Smooth muscle cell (in vitro differentiated cells): ENCODE measurements at regions not wholly inside any gene's neighbourhood (a gene's known extent, or its start where the extent isn't known, plus 50 kb on each side); places are given as distances from the start of the nearest gene placed in this dataset.
A peak's percentile ranks its signal among the peaks of the same experiment; 100 is the strongest.

ENCODE experiments used
- DNase-seq: peaks from one replicate; lab custom pipeline; 2025; ENCODE audit not compliant: unreplicated experiment; lab: John Stamatoyannopoulos, UW
- H2AFZ ChIP-seq: fragments of 200-600 bp; sonication (generic); 2 replicates; pipeline ENCODE4 v1.6.0; 2016; ENCODE audit warnings: antibody characterized with exemption, low read depth, mild to moderate bottlenecking
- H3F3A ChIP-seq: fragments of 200-600 bp; sonication (generic); 2 replicates; pipeline ENCODE4 v1.6.0; 2017; ENCODE audit warnings: antibody characterized with exemption, low read depth
- H3K27ac ChIP-seq: fragments of 200-600 bp; sonication (generic); 2 replicates; pipeline ENCODE4 v1.5.1; 2016; ENCODE audit warnings: low read depth, mild to moderate bottlenecking
- H3K27me3 ChIP-seq: fragments of 200-600 bp; sonication (generic); 2 replicates; pipeline ENCODE4 v1.6.1; 2016; ENCODE audit warnings: low read depth, mild to moderate bottlenecking
- H3K36me3 ChIP-seq: fragments of 200-600 bp; sonication (generic); 2 replicates; pipeline ENCODE4 v1.5.1; 2016; ENCODE audit warnings: low read depth
- H3K4me1 ChIP-seq: fragments of 200-600 bp; sonication (generic); 2 replicates; pipeline ENCODE4 v1.5.1; 2016; ENCODE audit warnings: low read depth
- H3K4me2 ChIP-seq: fragments of 200-600 bp; sonication (generic); 2 replicates; pipeline ENCODE4 v1.6.0; 2016; ENCODE audit warnings: mild to moderate bottlenecking
- H3K4me3 ChIP-seq: fragments of 200-600 bp; sonication (generic); 2 replicates; pipeline ENCODE4 v1.5.1; 2016; ENCODE audit warnings: mild to moderate bottlenecking
- H3K79me2 ChIP-seq: fragments of 200-600 bp; sonication (generic); 2 replicates; pipeline ENCODE4 v1.6.0; 2016; ENCODE audit warnings: low read depth, mild to moderate bottlenecking
- H3K9ac ChIP-seq: fragments of 200-600 bp; sonication (generic); 2 replicates; pipeline ENCODE4 v1.6.0; 2016; ENCODE audit warnings: low read depth
- H3K9me3 ChIP-seq: fragments of 200-600 bp; sonication (generic); replicated peaks from 2 replicates; pipeline ENCODE4 v1.5.1; 2016; ENCODE audit warnings: low read depth
- H4K20me1 ChIP-seq: fragments of 200-600 bp; sonication (generic); 2 replicates; pipeline ENCODE4 v1.6.0; 2016; ENCODE audit warnings: low read depth
- CTCF ChIP-seq: fragments of 200-600 bp; sonication (generic); IDR thresholded peaks from 2 replicates; pipeline ENCODE4 v1.5.1; 2017; ENCODE audit warnings: borderline replicate concordance, mild to moderate bottlenecking, antibody characterized with exemption; ENCODE audit not compliant: insufficient read depth, poor library complexity, severe bottlenecking
- WGBS: methylation state at CpG from one replicate; pipeline ENCODE4 v1.1.7; 2016; ENCODE audit warnings: low lambda C conversion rate; 5-methylcytosine and 5-hydroxymethylcytosine counted together

- Histone ChIP-seq H2AFZ (no peak overlapping the region), H3F3A (no peaks in the 10 kb centered on the region), H3K27ac (no peak overlapping the region)
These were observed 267.9 kb upstream of the GHITM start for GRCh38 chr10:83871187-83872081.

GRCh38 chr10:83880252-83880791 lies 259.0 kb upstream of the GHITM start:
- Histone ChIP-seq H3K9me3 (no peaks in the 10 kb centered on the region), H3K36me3 (no peaks in the 10 kb centered on the region), H3F3A (no peaks in the 10 kb centered on the region), H4K20me1 (no peaks in the 10 kb centered on the region), H2AFZ (no peak overlapping the region), H3K27me3 (peaks cover 22% of the 10 kb centered on the region), H3K9ac (no peak overlapping the region), H3K4me1 (no peaks in the 10 kb centered on the region), H3K4me2 (no peak overlapping the region), H3K79me2 (no peaks in the 10 kb centered on the region), H3K27ac (no peak overlapping the region), H3K4me3 (no peak overlapping the region)
- 91% methylated on average over 8 of the region's 8 CpGs for WGBS
- no peak for TF ChIP-seq CTCF
- no peak for DNase-seq

More at GRCh38 chr10:83871187-83872081, 267.9 kb upstream of the GHITM start:
- no peak overlapping the region for H3K4me2 ChIP-seq
- H3K4me3 ChIP-seq: no peak overlapping the region
- no peak overlapping the region for H3K9ac ChIP-seq
- H3K79me2 ChIP-seq: no peaks in the 10 kb centered on the region
- DNase-seq: peak; percentile 27
- no peaks in the 10 kb centered on the region for H3K9me3 ChIP-seq
- peaks cover 37% of the 10 kb centered on the region for H3K27me3 ChIP-seq
- peak; percentile 98 for TF ChIP-seq CTCF
- no peaks in the 10 kb centered on the region for H4K20me1 ChIP-seq
- WGBS: 30% methylated on average over 18 of the region's 18 CpGs
- H3K4me1 ChIP-seq: no peaks in the 10 kb centered on the region
- no peaks in the 10 kb centered on the region for H3K36me3 ChIP-seq

GRCh38 chr10:83881661-83882060 lies 257.6 kb upstream of the GHITM start:
- H3K9ac ChIP-seq: no peak overlapping the region
- DNase-seq: no peak
- H3K27ac ChIP-seq: no peak overlapping the region
- H3K27me3 ChIP-seq: peaks cover 10% of the 10 kb centered on the region
- H4K20me1 ChIP-seq: no peaks in the 10 kb centered on the region
- no peak overlapping the region for H3K4me2 ChIP-seq
- no peak for TF ChIP-seq CTCF
- H2AFZ ChIP-seq: no peak overlapping the region
- H3K36me3 ChIP-seq: no peaks in the 10 kb centered on the region
- no peaks in the 10 kb centered on the region for H3K79me2 ChIP-seq
- H3K4me3 ChIP-seq: no peak overlapping the region
- no peaks in the 10 kb centered on the region for H3K4me1 ChIP-seq
- 62% methylated on average over 1 of the region's 1 CpG for WGBS
- H3K9me3 ChIP-seq: no peaks in the 10 kb centered on the region
- no peaks in the 10 kb centered on the region for H3F3A ChIP-seq
